ENCODE measurements at regions not wholly inside any gene's neighbourhood (a gene's known extent, or its start where the extent isn't known, plus 50 kb on each side); places are given as distances from the start of the nearest gene placed in this dataset.

GRCh38 chr4:81884986-81885385 is 413.3 kb upstream of the RASGEF1B start:
- no peak overlapping the region for H3K27ac ChIP-seq
- no peaks in the 10 kb centered on the region for H3K4me1 ChIP-seq
- H3K4me3 ChIP-seq, result no peak overlapping the region
- H3K9me3 ChIP-seq, result no peaks in the 10 kb centered on the region
- no peak for DNase-seq
- no peak for TF ChIP-seq POLR2A (IDR thresholded peaks at IDR 0.05)
- no peak for TF ChIP-seq CTCF (IDR thresholded peaks at IDR 0.05)
- no peaks in the 10 kb centered on the region for H3K36me3 ChIP-seq (ENCODE audit: low read depth, missing control alignments)
- H3K27me3 ChIP-seq, result no peaks in the 10 kb centered on the region
- intact Hi-C loops (cut with DNase I; ENCODE audit: low total_unique reads), result no loop called here
- WGBS, 2 donors, result 83 to 97% methylated on average over 4 of the region's 4 CpGs

- Histone ChIP-seq H3K9me3 (no peaks in the 10 kb centered on the region), H3K27me3 (no peaks in the 10 kb centered on the region), H3K4me1 (no peaks in the 10 kb centered on the region), H3K27ac (no peak overlapping the region), H3K36me3 (ENCODE audit: low read depth, missing control alignments) (no peaks in the 10 kb centered on the region), H3K4me3 (no peak overlapping the region)
- DNase-seq, result no peak
- 93 to 95% methylated on average over 7 of the region's 7 CpGs for WGBS, 2 donors
- no peak for TF ChIP-seq CTCF (IDR thresholded peaks at IDR 0.05)
- no peak for TF ChIP-seq POLR2A (IDR thresholded peaks at IDR 0.05)
- intact Hi-C loops (cut with DNase I; ENCODE audit: low total_unique reads), result no loop called here
Measured at GRCh38 chr4:81883530-81884450, 412.1 kb upstream of the RASGEF1B start.

DNA sequence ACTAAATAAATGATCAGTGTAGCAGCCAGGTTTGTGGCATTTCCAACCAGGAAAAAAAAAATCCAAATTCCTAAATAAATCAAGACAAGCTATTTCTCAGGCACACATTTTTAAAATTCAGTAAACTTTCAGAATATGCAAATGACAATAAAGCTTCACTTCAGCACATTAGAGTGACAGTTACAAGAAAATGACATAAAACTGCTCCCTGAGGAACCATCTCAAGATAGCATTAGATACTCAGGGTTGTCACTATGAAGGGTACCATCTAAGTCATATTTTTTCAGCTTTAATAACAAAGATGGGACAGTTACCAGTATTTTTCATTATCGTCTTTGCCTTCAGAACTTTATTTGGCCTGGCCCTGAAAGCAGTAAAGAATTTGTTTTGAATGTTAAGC is 411.3 kb upstream of the RASGEF1B start:
- Histone ChIP-seq H3K36me3 (ENCODE audit: low read depth, missing control alignments) (no peaks in the 10 kb centered on the region), H3K9me3 (no peaks in the 10 kb centered on the region), H3K4me3 (no peak overlapping the region), H3K4me1 (no peaks in the 10 kb centered on the region), H3K27me3 (no peaks in the 10 kb centered on the region), H3K27ac (no peak overlapping the region)
- no peak for DNase-seq
- intact Hi-C loops (cut with DNase I; ENCODE audit: low total_unique reads), result no loop called here
- TF ChIP-seq POLR2A (IDR thresholded peaks at IDR 0.05), result no peak
- WGBS, 2 donors, result 87 to 96% methylated on average over 1 of the region's 1 CpG

DNA sequence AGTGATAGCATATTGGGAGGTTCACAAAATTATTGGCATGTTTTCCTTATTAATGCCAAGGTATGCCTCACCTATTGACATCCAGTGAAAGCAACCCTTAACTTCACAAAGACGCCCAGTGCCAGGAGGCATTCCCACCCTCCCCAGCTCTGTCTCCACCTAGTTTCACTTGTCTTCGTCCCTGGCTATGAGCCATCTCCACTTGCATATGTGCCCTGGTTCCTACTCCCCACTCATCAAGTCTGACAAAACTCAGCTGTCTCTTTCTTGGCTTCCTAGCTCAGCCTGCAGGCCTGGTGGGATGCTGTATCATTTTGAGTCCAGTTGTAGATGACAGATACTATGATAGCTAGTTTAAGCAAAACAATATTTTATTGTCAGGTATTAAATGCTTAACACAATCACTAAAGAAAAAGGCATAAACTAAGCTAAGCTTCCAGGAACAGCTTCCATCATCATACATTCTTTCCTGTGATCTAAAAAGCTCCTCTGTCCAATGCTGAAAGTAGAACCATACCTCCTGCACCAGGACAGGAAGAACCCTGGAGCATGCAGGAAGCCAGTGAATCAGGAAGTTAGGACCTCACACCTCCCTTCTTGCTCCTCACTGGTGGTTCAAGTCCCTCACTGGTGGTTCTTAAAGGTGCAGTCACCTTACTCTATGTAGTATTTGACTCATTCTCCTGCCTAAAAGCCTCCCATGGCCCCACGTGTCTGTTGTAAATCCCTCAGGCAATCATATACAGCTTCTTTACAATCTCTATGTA is 410.3 kb upstream of the RASGEF1B start:
- Histone ChIP-seq H3K27me3 (no peaks in the 10 kb centered on the region), H3K9me3 (no peaks in the 10 kb centered on the region), H3K27ac (no peak overlapping the region), H3K36me3 (ENCODE audit: low read depth, missing control alignments) (no peaks in the 10 kb centered on the region), H3K4me1 (no peaks in the 10 kb centered on the region), H3K4me3 (no peak overlapping the region)
- TF ChIP-seq POLR2A (IDR thresholded peaks at IDR 0.05) (no peak), CTCF (IDR thresholded peaks at IDR 0.05) (no peak)
- no peak for DNase-seq
- intact Hi-C loops (cut with DNase I; ENCODE audit: low total_unique reads), result no loop called here
- WGBS, 2 donors, result 61% methylated on average over 3 of the region's 3 CpGs

DNA sequence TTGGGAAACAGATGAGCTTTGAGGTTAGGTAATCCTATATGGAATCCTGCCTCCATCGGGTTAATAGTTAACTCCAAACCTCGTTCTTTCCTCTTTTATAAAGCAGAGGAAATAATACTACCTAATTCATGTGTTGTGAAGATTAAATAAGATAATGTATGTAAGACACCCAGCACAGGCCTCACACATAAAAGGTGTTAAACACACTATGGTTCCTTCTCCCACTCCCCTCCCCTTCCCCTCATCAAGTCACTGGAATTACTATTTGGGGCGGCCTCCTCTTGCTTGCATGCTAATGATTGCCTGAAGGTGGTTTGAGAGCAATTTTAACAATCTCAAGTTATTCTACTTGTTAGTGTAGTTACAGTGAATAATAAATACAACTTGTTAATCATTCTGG is 404.4 kb upstream of the RASGEF1B start:
- no peak for DNase-seq
- 77 to 88% methylated on average over 3 of the region's 3 CpGs for WGBS, 2 donors
- intact Hi-C loops (cut with DNase I; ENCODE audit: low total_unique reads), result no loop called here
- TF ChIP-seq CTCF (IDR thresholded peaks at IDR 0.05), result no peak
- no peak for TF ChIP-seq POLR2A (IDR thresholded peaks at IDR 0.05)
- Histone ChIP-seq H3K4me1 (no peaks in the 10 kb centered on the region), H3K27ac (no peak overlapping the region), H3K9me3 (no peaks in the 10 kb centered on the region), H3K4me3 (no peak overlapping the region), H3K27me3 (no peaks in the 10 kb centered on the region), H3K36me3 (ENCODE audit: low read depth, missing control alignments) (no peaks in the 10 kb centered on the region)
